Activated CD8-positive, alpha-beta T cell treated with anti-CD3 and anti-CD28 coated beads for 36 hours (primary cell): ENCODE measurements at regions not wholly inside any gene's neighbourhood (a gene's known extent, or its start where the extent isn't known, plus 50 kb on each side); places are given as distances from the start of the nearest gene placed in this dataset.

Source experiments
- ATAC-seq: fragments of 200-7000 bp; cut with Tn5 transposase; one replicate; pipeline ENCODE4 v1.10.0; 2021; ENCODE audit warnings: mild to moderate bottlenecking, moderate library complexity
- CTCF ChIA-PET: fragments of 350-600 bp; sonication (Branson Sonifier 250); formaldehyde crosslinking; loops from one replicate; lab custom pipeline; 2021; ENCODE audit warnings: antibody characterized with exemption; lab: Charles Lee
- POLR2A ChIA-PET: fragments of 350-600 bp; sonication (Branson Sonifier 250); formaldehyde crosslinking; loops from one replicate; lab custom pipeline; 2021; ENCODE audit warnings: antibody characterized with exemption; lab: Charles Lee
- DNase-seq: peaks from one replicate; pipeline ENCODE4 v3.0.0-alpha.2; 2020
- H3K27ac Mint-ChIP-seq: one replicate; pipeline ENCODE4 v1.8.0; 2021; ENCODE audit warnings: mild to moderate bottlenecking, mixed read lengths
- H3K27me3 Mint-ChIP-seq: one replicate; pipeline ENCODE4 v1.8.0; 2021; ENCODE audit warnings: mixed read lengths
- H3K36me3 Mint-ChIP-seq: one replicate; pipeline ENCODE4 v1.8.0; 2021; ENCODE audit warnings: low read depth, mixed read lengths
- H3K4me1 Mint-ChIP-seq: one replicate; pipeline ENCODE4 v1.8.0; 2021; ENCODE audit warnings: low read depth, mixed read lengths
- H3K4me3 Mint-ChIP-seq: one replicate; pipeline ENCODE4 v1.8.0; 2021; ENCODE audit warnings: mild to moderate bottlenecking, moderate library complexity, mixed read lengths
- H3K9me3 Mint-ChIP-seq: one replicate; pipeline ENCODE4 v1.8.0; 2021; ENCODE audit warnings: mixed read lengths
- CTCF ChIP-seq: fragments of 200-600 bp; IDR thresholded peaks from one replicate; pipeline ENCODE4 v1.8.0; 2022; ENCODE audit warnings: antibody characterized with exemption, mild to moderate bottlenecking
- intact Hi-C: fragments of 100-400 bp; cut with micrococcal nuclease; formaldehyde crosslinking; loops from one replicate; pipeline ENCODE4 v1.10.0; 2022

DNA sequence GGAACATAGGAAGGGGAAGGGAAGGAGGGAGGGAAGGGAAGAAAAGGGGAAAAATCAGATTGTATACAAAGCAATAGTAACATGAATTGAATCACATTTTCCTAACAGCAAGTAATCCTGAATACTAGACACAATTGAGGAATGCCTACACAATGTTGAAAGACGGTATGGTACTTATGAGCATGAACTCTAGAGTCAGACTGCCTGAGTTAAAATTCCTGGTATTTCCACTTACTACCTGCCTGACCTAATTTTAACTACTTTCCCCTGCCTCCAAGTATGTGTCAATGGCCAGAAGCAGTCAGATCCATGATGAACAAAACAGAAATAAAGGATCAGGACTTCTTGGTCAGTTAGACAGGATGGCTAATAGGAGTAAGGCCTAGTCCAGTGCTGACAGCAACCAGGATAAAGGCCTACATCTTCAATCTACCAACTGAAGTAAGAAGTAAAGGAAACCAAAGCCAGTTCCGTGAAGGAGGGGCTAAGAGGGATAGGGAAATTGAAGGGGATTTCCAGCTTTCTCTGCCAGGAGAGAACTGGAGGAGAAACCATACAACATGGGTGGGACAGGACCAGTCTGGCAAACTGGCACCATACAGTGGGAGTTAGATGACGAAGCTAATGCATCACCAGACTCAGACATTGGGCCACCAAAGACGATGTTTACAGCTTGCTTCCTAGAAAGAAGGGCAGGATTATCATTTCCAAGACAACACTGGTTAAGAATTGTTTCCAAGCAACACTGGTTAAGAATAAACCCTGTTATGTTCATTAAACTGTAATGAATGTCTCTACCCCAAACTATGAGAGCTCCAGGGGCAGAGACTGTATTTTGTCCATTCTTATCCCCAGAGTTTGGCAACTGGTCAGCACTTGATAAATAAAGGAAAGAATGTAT, 151.6 kb upstream of the UBE2E2 start:
- peaks cover 15% of the 10 kb centered on the region for H3K9me3 Mint-ChIP-seq
- ATAC-seq (no peak), DNase-seq (no peak)
- H3K27ac Mint-ChIP-seq = no peak overlapping the region
- peaks cover 3% of the 10 kb centered on the region for H3K36me3 Mint-ChIP-seq
- no peak overlapping the region for H3K4me3 Mint-ChIP-seq
- intact Hi-C loops = no loop called here
- CTCF ChIA-PET = no interaction called here
- H3K4me1 Mint-ChIP-seq = peaks cover 12% of the 10 kb centered on the region
- POLR2A ChIA-PET = no interaction called here
- no peaks in the 10 kb centered on the region for H3K27me3 Mint-ChIP-seq
- TF ChIP-seq CTCF = no peak

- ChIA-PET CTCF (no interaction called here), POLR2A (no interaction called here)
- DNase-seq (no peak), ATAC-seq (no peak)
- Mint-ChIP-seq H3K27me3 (no peaks in the 10 kb centered on the region), H3K36me3 (peaks cover 1% of the 10 kb centered on the region), H3K4me1 (peaks cover 14% of the 10 kb centered on the region), H3K4me3 (no peak overlapping the region), H3K9me3 (peaks cover 9% of the 10 kb centered on the region), H3K27ac (no peak overlapping the region)
- intact Hi-C loops = no loop called here
- no peak for TF ChIP-seq CTCF
Measured at GRCh38 chr3:23052208-23052607, 150.9 kb upstream of the UBE2E2 start.

DNA sequence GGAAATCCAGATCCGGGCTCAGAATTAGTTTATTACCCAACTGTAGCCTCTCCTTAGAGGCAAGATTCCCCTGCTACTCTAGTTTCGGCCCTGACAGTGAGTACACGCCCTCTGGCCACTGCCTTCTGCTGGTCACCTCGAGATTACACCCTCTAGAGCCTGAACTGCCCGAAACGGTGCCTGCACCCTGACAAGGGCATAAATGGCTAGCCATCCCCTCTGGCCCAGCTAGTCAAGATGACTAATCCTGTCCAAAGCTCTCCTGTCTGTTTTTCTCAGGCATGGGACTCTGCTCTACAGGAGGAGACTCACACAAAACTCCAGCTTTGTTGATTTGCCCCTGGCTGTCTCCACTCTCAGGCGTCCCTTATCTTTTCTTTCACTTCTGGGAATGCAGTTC, 150.5 kb upstream of the UBE2E2 start:
- Mint-ChIP-seq H3K4me1 (peaks cover 14% of the 10 kb centered on the region), H3K27me3 (no peaks in the 10 kb centered on the region), H3K27ac (no peak overlapping the region), H3K9me3 (peaks cover 5% of the 10 kb centered on the region), H3K4me3 (no peak overlapping the region), H3K36me3 (no peaks in the 10 kb centered on the region)
- POLR2A ChIA-PET = no interaction called here
- ATAC-seq (no peak), DNase-seq (no peak)
- CTCF ChIA-PET = no interaction called here
- intact Hi-C loops = no loop called here
- TF ChIP-seq CTCF = no peak

- Mint-ChIP-seq H3K4me3 (no peak overlapping the region), H3K4me1 (peaks cover 14% of the 10 kb centered on the region), H3K27ac (no peak overlapping the region), H3K36me3 (peaks cover 2% of the 10 kb centered on the region), H3K27me3 (no peaks in the 10 kb centered on the region), H3K9me3 (peaks cover 7% of the 10 kb centered on the region)
- ChIA-PET CTCF (no interaction called here), POLR2A (no interaction called here)
- DNase-seq (no peak), ATAC-seq (peak; percentile 37)
- TF ChIP-seq CTCF = no peak
- intact Hi-C loops = no loop called here
Measured at GRCh38 chr3:23055733-23056376, 147.3 kb upstream of the UBE2E2 start.

DNA sequence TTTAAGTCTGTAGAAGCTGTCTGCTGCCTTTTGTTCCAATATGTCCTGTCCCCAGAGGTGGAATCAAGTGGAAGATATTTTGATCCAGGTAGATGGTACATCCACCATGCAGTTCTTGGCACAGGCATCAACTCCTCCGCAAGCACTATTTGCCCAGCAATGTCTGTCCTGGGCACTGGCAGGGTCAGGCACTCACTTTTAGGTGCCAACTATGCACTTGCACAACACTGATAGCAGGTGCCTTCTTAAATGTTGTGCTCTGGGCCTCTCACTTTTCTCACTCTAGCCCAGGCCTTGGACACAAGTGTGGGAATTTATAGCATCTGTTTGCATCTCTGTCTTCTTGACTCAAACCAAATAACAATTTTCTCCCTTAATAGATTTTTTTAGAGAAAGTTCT, 140.5 kb upstream of the UBE2E2 start:
- no peak for ATAC-seq
- intact Hi-C loops = no loop called here
- no peak overlapping the region for H3K4me3 Mint-ChIP-seq
- H3K4me1 Mint-ChIP-seq = no peaks in the 10 kb centered on the region
- ChIA-PET POLR2A (no interaction called here), CTCF (no interaction called here)
- H3K27ac Mint-ChIP-seq = no peak overlapping the region
- H3K36me3 Mint-ChIP-seq = peaks cover 2% of the 10 kb centered on the region
- peaks cover 11% of the 10 kb centered on the region for H3K9me3 Mint-ChIP-seq
- H3K27me3 Mint-ChIP-seq = no peaks in the 10 kb centered on the region
- no peak for TF ChIP-seq CTCF
- DNase-seq = no peak
